ENCODE measurements at regions not wholly inside any gene's neighbourhood (a gene's known extent, or its start where the extent isn't known, plus 50 kb on each side); places are given as distances from the start of the nearest gene placed in this dataset.
A peak's percentile ranks its signal among the peaks of the same experiment; 100 is the strongest.
"Not testable (repeated sequence)": the region's sequence is repeated elsewhere in the genome, so short reads cannot be mapped to it uniquely, and the experiment has no call there.

DNA sequence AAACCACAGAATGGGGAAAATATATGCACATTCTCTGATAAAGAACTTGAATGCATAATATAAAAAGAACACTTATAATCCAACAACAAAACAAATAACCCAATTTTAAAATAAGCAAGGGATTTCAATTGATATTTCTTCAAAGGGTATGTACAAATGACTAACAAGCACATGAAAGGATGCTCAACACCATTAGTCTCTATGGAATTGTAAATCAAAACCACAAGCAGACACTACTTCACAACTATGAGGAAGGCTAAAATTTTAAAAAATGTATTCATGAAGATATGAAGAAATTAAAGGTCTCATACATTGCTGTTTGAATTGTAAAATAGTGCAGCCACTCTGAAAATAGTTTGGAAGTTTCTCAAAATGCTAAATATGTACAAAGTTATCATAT is 78.9 kb upstream of the GAS1 start:
- H3K4me3 ChIP-seq (ENCODE audit: low read length) = no peak overlapping the region
- no peak for DNase-seq (ENCODE audit: low read depth)
- TF ChIP-seq, protein P1, sequence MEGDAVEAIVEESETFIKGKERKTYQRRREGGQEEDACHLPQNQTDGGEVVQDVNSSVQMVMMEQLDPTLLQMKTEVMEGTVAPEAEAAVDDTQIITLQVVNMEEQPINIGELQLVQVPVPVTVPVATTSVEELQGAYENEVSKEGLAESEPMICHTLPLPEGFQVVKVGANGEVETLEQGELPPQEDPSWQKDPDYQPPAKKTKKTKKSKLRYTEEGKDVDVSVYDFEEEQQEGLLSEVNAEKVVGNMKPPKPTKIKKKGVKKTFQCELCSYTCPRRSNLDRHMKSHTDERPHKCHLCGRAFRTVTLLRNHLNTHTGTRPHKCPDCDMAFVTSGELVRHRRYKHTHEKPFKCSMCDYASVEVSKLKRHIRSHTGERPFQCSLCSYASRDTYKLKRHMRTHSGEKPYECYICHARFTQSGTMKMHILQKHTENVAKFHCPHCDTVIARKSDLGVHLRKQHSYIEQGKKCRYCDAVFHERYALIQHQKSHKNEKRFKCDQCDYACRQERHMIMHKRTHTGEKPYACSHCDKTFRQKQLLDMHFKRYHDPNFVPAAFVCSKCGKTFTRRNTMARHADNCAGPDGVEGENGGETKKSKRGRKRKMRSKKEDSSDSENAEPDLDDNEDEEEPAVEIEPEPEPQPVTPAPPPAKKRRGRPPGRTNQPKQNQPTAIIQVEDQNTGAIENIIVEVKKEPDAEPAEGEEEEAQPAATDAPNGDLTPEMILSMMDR (conservative IDR thresholded peaks at IDR 0.05; ENCODE audit: low read depth, low read length) = no peak

DNA sequence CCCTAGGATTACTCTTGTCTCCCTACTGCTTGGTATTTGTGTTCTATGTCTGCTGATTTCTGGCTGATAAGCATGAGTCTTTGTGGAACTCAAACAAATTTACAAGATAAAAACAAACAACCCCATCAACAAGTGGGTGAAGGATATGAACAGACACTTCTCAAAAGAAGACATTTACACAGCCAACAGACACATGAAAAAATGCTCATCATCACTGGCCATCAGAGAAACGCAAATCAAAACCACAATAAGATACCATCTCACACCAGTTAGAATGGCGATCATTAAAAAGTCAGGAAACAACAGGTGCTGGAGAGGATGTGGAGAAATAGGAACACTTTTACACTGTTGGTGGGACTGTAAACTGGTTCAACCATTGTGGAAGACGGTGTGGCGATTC is 81.5 kb upstream of the GAS1 start:
- H3K4me3 ChIP-seq (ENCODE audit: low read length); DNase-seq (ENCODE audit: low read depth): not testable (repeated sequence)

DNA sequence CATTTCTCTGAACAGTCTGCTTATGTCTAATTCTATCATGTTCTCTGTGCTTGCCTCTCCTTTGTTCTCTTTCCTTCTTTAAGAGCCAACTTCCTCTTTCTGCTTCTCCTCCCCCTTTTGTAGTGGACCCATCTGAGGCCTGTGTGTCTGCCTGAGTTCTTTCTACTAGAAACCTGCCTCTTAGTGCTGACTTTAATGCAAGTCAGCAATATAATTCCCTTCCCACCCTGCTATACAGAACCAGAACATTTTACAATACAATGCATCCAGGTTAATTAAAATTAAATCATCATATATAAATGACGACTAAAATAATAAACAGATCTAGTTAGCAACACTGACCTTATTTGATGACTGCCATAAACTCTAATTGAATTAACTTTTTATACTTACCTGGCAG is 82.6 kb upstream of the GAS1 start:
- TF ChIP-seq, protein P1 (conservative IDR thresholded peaks at IDR 0.05; ENCODE audit: low read depth, low read length) = no peak
- H3K4me3 ChIP-seq (ENCODE audit: low read length) = no peak overlapping the region
- no peak for DNase-seq (ENCODE audit: low read depth)

DNA sequence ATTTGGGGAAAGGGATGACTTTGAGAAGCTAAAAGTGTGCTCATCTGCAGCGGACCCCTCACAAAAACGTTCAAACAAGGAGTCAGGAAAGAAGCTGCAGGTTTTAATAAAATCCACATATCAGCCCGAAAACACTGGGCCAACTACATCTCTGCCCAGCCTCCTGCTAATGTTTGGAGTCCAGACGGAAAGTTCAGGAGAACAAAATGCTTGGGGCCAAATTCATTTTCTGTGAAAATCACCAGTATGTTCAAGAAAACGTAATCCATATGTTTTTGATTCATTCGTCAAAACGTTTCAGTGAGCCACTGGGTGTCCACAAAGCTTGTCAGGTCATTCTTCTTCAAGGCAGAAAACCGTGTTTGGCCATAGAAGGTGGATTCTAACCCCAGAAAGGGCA is 87.5 kb upstream of the GAS1 start:
- DNase-seq (ENCODE audit: low read depth) = no peak
- TF ChIP-seq, protein P1 (conservative IDR thresholded peaks at IDR 0.05; ENCODE audit: low read depth, low read length) = no peak
- H3K4me3 ChIP-seq (ENCODE audit: low read length) = no peak overlapping the region

DNA sequence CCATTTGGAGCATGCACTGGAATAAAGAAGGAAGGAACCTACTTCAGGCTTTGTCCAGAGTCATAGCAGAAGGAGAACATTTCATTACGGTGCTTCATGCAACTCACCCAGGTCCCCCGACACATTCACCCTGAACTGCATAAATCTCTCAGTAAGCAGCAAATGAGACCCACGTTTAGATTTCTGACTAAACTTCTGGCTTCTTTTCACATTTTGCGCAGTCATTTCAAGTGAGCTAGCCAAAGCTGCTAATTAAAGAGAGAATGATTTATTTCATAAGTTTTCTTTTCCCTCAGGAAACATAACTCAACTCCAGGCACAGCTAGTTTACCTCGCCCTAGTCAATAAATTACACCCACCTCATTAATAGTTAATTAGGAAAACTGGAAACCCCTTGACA is 88.6 kb upstream of the GAS1 start:
- DNase-seq (ENCODE audit: low read depth) = no peak

DNA sequence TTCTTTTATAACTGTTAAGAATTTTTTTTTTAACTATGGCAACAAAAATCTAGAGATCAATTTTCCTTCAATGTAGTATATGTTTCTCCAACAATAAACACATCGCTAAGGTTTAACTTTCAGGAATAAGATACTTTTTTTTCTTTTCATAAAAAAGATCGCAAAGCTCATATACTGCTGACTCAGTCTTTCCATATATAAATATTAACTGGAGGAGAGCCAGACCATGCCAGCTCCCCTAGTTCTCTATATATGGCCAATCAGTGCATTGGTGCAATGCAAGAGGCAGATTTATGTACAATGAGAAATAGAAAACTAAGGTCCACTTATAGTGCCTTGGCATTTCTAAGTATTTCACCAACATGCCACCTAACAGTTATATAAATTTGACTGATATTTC is 89.2 kb upstream of the GAS1 start:
- no peak for DNase-seq (ENCODE audit: low read depth)
- no peak overlapping the region for H3K4me3 ChIP-seq (ENCODE audit: low read length)
- TF ChIP-seq, protein P1 (conservative IDR thresholded peaks at IDR 0.05; ENCODE audit: low read depth, low read length) = no peak

More for the DNA sequence above, 88.6 kb upstream of the GAS1 start:
- no peak overlapping the region for H3K4me3 ChIP-seq (ENCODE audit: low read length)
- TF ChIP-seq, protein P1 (conservative IDR thresholded peaks at IDR 0.05; ENCODE audit: low read depth, low read length) = no peak

DNA sequence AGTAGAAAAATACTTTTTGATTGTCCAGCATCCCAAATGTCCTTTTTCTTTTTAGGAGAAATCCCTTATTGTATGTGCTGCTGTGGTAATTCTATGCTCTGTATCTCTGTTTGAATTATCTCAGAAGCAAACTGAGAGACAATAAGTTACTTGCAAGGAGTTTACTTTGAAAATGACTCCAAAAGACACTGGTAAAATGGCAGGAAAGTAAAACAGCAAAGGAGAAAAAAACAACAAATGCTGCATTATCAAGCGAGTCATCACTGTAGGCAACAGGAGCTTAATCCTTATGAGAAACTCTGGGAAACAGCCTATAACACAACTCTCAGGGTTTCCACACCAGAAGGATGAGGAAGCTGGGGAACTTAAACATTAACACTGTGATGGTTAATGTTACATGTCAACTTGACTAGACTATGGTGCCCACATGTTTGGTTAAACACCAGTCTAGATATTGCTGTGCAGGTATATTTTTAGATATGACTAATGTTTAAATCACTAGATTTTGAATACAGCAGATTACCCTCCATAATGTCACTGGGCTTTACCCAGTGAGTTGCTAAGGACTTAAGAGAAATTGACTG is 92.6 kb upstream of the GAS1 start:
- DNase-seq (ENCODE audit: low read depth) = peak; percentile 35
- TF ChIP-seq, protein P1 (conservative IDR thresholded peaks at IDR 0.05; ENCODE audit: low read depth, low read length) = no peak
- no peak overlapping the region for H3K4me3 ChIP-seq (ENCODE audit: low read length)

All from retinal pigment epithelial cell (primary cell).